HepG2 (cell line): ENCODE measurements at regions not wholly inside any gene's neighbourhood (a gene's known extent, or its start where the extent isn't known, plus 50 kb on each side); places are given as distances from the start of the nearest gene placed in this dataset.

ENCODE experiments used
- AFF4 ChIP-seq: sonication (generic); formaldehyde crosslinking; IDR thresholded peaks from 2 replicates; pipeline ENCODE4 v1.4.0; 2020; ENCODE audit warnings: missing genetic modification reagents
- CSRNP2 ChIP-seq: sonication (generic); formaldehyde crosslinking; conservative IDR thresholded peaks from 2 replicates; pipeline ENCODE4 v1.8.0; 2022; ENCODE audit warnings: low read depth, missing genetic modification reagents
- CTCF ChIP-seq: sonication (generic); formaldehyde crosslinking; IDR thresholded peaks from 2 replicates; pipeline ENCODE4 v1.5.0; 2020; ENCODE audit warnings: mild to moderate bottlenecking, missing genetic modification reagents, moderate library complexity
- FOXK2 ChIP-seq: fragments of 450-650 bp; IDR thresholded peaks from 2 replicates; pipeline ENCODE4 v1.6.1; 2016
- HDAC2 ChIP-seq: sonication (generic); formaldehyde crosslinking; IDR thresholded peaks from 2 replicates; pipeline ENCODE4 v1.4.0; 2020; ENCODE audit warnings: missing genetic modification reagents
- KLF6 ChIP-seq: IDR thresholded peaks from 2 replicates; pipeline ENCODE4 v1.8.0; 2016; ENCODE audit warnings: missing biosample characterization, missing genetic modification reagents
- ZBTB37 ChIP-seq: sonication (generic); formaldehyde crosslinking; IDR thresholded peaks from 2 replicates; pipeline ENCODE4 v1.4.0; 2020; ENCODE audit warnings: mild to moderate bottlenecking, missing genetic modification reagents
- ZNF274 ChIP-seq: sonication (generic); formaldehyde crosslinking; IDR thresholded peaks from 2 replicates; pipeline ENCODE4 v1.5.1; 2020; ENCODE audit warnings: mild to moderate bottlenecking, missing genetic modification reagents
- ZNF609 ChIP-seq: sonication (generic); formaldehyde crosslinking; IDR thresholded peaks from 2 replicates; pipeline ENCODE4 v1.4.0; 2020; ENCODE audit warnings: mild to moderate bottlenecking, missing genetic modification reagents, borderline replicate concordance
- ZNF784 ChIP-seq: sonication (generic); formaldehyde crosslinking; IDR thresholded peaks from 2 replicates; pipeline ENCODE4 v1.5.1; 2020; ENCODE audit warnings: missing genetic modification reagents, mild to moderate bottlenecking, borderline replicate concordance

- TF ChIP-seq CSRNP2 (CRISPR knock-in tag) (no peak), FOXK2 (no peak), CTCF (CRISPR knock-in tag) (no peak), ZNF274 (CRISPR knock-in tag) (no peak), ZNF784 (no peak), KLF6 (CRISPR knock-in tag) (no peak), AFF4 (CRISPR knock-in tag) (no peak), ZBTB37 (CRISPR knock-in tag) (no peak), HDAC2 (CRISPR knock-in tag) (no peak), ZNF609 (no peak)
These were observed 104.1 kb upstream of the GPRIN3 start for GRCh38 chr4:89411539-89412309.
